ENCODE measurements at regions not wholly inside any gene's neighbourhood (a gene's known extent, or its start where the extent isn't known, plus 50 kb on each side); places are given as distances from the start of the nearest gene placed in this dataset.

GRCh38 chr4:46515940-46516339 is 126.0 kb upstream of the GABRA2 start:
- H3K23ac ChIP-seq (ENCODE audit: insufficient read length, low read depth, low read length) = no peak overlapping the region
- H3K14ac ChIP-seq (ENCODE audit: insufficient read depth, low read length) = no peak overlapping the region
- no peak overlapping the region for H3K4ac ChIP-seq (ENCODE audit: low read depth, low read length)
- Mint-ChIP-seq H3K9me3 (peaks cover 0 to 3% of the 10 kb centered on the region in 2 experiments; a peak in 2 of 5 replicates), H3K36me3 (ENCODE audit: insufficient read depth in 1 of 3, low read depth in 3 of 3) (no peaks in the 10 kb centered on the region), H3K27ac (no peak overlapping the region), H3K4me1 (no peaks in the 10 kb centered on the region), H3K4me3 (no peak overlapping the region), H3K27me3 (ENCODE audit: low read depth) (no peaks in the 10 kb centered on the region)
- H4K91ac ChIP-seq (ENCODE audit: insufficient read length, low read depth, low read length) = no peak overlapping the region
- H2BK12ac ChIP-seq (ENCODE audit: insufficient read length, low read depth, low read length) = no peak overlapping the region
- no peak overlapping the region for H2AFZ ChIP-seq (ENCODE audit: low read length)
- H3K79me2 ChIP-seq (ENCODE audit: insufficient read depth, low read length) = no peaks in the 10 kb centered on the region
- no peaks in the 10 kb centered on the region for H3K23me2 ChIP-seq (ENCODE audit: insufficient read length, low read depth, low read length, poor library complexity, severe bottlenecking)
- DNase-seq = no peak
- TF ChIP-seq CTCF (conservative IDR thresholded peaks at IDR 0.05) = no peak
- H3K9me3 ChIP-seq (ENCODE audit: control insufficient read depth, low read depth, low read length) = no peaks in the 10 kb centered on the region
- H2BK15ac ChIP-seq (ENCODE audit: low read depth, low read length) = no peak overlapping the region
- H2BK5ac ChIP-seq (ENCODE audit: insufficient read length, low read length) = no peak overlapping the region
- no peaks in the 10 kb centered on the region for H3K27me3 ChIP-seq (ENCODE audit: insufficient read depth, low read length)
- H4K8ac ChIP-seq (replicated peaks; ENCODE audit: insufficient read length, low read depth, low read length) = no peak overlapping the region
- H3K56ac ChIP-seq (ENCODE audit: insufficient read length, low read depth, low read length) = no peak overlapping the region
- no peak overlapping the region for H3K9ac ChIP-seq (ENCODE audit: extremely low read depth, insufficient read length, low read length)
- no peak overlapping the region for H2BK20ac ChIP-seq (ENCODE audit: low read depth, low read length, poor library complexity, severe bottlenecking)
- WGBS (ENCODE audit: extremely low coverage, insufficient read length, low lambda C conversion rate) = no CpG with 5 or more reads among the region's 2 CpGs
- no peak overlapping the region for H3T11ph ChIP-seq (ENCODE audit: low read length)
- H3K4me2 ChIP-seq (ENCODE audit: insufficient read depth, insufficient read length, low read length) = no peak overlapping the region
- no peaks in the 10 kb centered on the region for H3K4me1 ChIP-seq (ENCODE audit: insufficient read depth, low read length)
- H2BK120ac ChIP-seq (ENCODE audit: low read depth, low read length, poor library complexity, severe bottlenecking) = no peak overlapping the region
- H3K79me1 ChIP-seq (ENCODE audit: insufficient read depth, low read depth, low read length, poor library complexity, severe bottlenecking) = no peaks in the 10 kb centered on the region
- no peak overlapping the region for H3K27ac ChIP-seq (ENCODE audit: insufficient read length, low read depth, low read length)
- no peaks in the 10 kb centered on the region for H4K20me1 ChIP-seq (ENCODE audit: control insufficient read depth, insufficient read depth, insufficient read length)
- H2AK5ac ChIP-seq (ENCODE audit: insufficient read length, low read length) = no peak overlapping the region
- H3K18ac ChIP-seq (ENCODE audit: insufficient read length, low read depth, low read length) = no peak overlapping the region
- no peak overlapping the region for H4K5ac ChIP-seq (ENCODE audit: insufficient read length, low read depth, low read length)
